ENCODE measurements at regions not wholly inside any gene's neighbourhood (a gene's known extent, or its start where the extent isn't known, plus 50 kb on each side); places are given as distances from the start of the nearest gene placed in this dataset.

DNA sequence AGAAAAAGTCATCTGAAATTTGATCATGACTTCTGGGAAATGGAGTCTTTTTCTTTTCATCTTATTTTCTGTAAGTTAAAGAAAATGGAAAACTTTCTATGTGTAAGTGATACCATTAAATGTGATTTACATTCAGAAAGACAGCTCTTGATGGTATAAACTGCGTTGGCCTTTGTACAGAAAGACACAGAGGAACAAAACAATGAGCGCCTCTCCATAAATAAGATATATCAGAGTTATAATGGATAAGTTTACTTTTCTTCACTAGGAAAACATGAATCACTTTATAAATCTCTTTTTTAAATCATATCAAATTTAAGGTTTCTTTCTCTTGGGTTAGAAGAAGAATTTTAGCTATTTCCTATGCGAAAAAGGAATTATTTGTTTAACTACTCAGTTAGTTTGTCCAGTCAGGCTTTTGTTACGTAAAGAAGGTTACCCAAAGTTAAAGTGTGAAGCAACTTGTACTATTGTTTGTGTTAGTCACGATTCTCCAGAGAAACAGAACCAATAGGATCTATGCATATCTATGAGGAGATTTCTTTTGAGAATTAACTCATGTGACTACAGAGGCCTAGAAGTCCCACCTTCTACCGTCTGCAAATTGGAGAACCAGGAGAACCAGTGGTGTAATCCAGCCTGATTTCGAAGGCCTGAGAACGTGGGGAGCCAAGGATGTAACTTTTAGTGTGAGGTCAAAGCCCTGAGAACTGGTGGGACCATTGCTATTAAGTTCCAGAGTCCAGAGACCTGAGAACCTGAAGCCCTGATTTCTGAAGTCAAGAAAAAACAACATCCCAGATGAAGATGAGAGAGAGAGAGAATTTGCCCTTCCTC lies 295.4 kb upstream of the KCNJ16 start:
- Histone ChIP-seq H3K4me3 (no peak overlapping the region), H3K27ac (peak overlapping the region; percentile 28), H3K4me1 (replicated peaks) (peaks cover 30% of the 10 kb centered on the region), H3K36me3 (no peaks in the 10 kb centered on the region), H3K9me3 (replicated peaks) (no peaks in the 10 kb centered on the region), H3K27me3 (replicated peaks) (no peaks in the 10 kb centered on the region)
- peak in 1 of 2 experiments; percentile 36 for DNase-seq (ENCODE audit: low read depth in 1 of 2, low spot score in 2 of 2)

DNA sequence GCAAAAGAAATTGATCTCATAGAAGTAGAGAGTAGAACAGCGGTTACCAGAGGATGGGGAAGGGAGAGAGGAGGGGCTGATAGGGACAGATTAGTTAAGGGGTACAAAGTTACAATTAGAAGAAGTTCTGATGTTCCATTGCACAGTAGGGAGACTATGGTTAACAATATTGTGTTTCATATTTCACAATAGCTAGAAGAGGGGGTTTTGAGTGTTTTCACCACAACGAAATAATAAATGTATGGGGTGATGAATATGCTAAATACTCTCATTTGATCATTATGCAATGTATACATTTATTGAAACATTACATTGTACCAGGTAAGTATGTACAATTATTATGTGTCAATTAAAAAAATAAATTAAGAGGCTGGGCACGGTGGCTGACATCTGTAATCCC lies 291.2 kb upstream of the KCNJ16 start:
- no peak for DNase-seq (ENCODE audit: low read depth in 1 of 2, low spot score in 2 of 2)
- peaks cover 14% of the 10 kb centered on the region for H3K4me1 ChIP-seq (replicated peaks)
- no peaks in the 10 kb centered on the region for H3K9me3 ChIP-seq (replicated peaks)
- H3K27me3 ChIP-seq (replicated peaks), result no peaks in the 10 kb centered on the region
- no peaks in the 10 kb centered on the region for H3K36me3 ChIP-seq
- no peak overlapping the region for H3K4me3 ChIP-seq
- H3K27ac ChIP-seq, result no peak overlapping the region

- no peak for DNase-seq (ENCODE audit: low read depth in 1 of 2, low spot score in 2 of 2)
- no peaks in the 10 kb centered on the region for H3K9me3 ChIP-seq (replicated peaks)
- H3K27me3 ChIP-seq (replicated peaks), result no peaks in the 10 kb centered on the region
- no peak overlapping the region for H3K27ac ChIP-seq
- H3K36me3 ChIP-seq, result no peaks in the 10 kb centered on the region
- peaks cover 11% of the 10 kb centered on the region; the same call in 1 of the 2 replicates for H3K4me1 ChIP-seq (replicated peaks)
- no peak overlapping the region for H3K4me3 ChIP-seq
Observed at GRCh38 chr17:69788957-69789356, 286.1 kb upstream of the KCNJ16 start.

- Histone ChIP-seq H3K27me3 (replicated peaks) (no peaks in the 10 kb centered on the region), H3K4me3 (no peak overlapping the region), H3K4me1 (replicated peaks) (peaks cover 5% of the 10 kb centered on the region; the same call in 1 of the 2 replicates), H3K9me3 (replicated peaks) (peaks cover 6% of the 10 kb centered on the region), H3K27ac (no peak overlapping the region), H3K36me3 (no peaks in the 10 kb centered on the region)
- DNase-seq (ENCODE audit: low read depth in 1 of 2, low spot score in 2 of 2), result no peak
Observed at GRCh38 chr17:69796078-69796477, 278.9 kb upstream of the KCNJ16 start.

DNA sequence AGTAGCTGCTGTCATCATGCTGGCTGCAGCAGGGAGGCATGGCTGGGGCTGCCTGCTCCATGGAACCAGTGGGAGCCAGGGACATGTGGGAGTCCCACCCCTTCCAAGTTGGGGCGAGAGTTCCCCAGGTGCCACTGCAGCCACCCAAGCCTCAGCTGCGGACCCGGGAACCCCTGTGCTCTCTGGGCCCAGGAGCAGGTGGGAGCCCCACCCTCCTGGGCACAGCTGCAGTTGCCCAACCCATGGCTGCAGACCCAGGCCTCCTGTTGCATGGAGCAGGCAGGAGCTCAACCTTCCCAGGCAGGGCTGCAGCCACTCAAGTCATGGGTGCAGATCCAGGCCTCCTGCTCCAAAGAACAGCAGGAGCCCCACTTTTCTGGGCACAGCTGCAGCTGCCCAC lies 274.2 kb upstream of the KCNJ16 start:
- Histone ChIP-seq H3K4me1 (replicated peaks) (no peaks in the 10 kb centered on the region), H3K4me3 (no peak overlapping the region), H3K9me3 (replicated peaks) (peaks cover 6% of the 10 kb centered on the region), H3K27me3 (replicated peaks) (no peaks in the 10 kb centered on the region), H3K27ac (no peak overlapping the region), H3K36me3 (no peaks in the 10 kb centered on the region)
- DNase-seq (ENCODE audit: low read depth in 1 of 2, low spot score in 2 of 2), result no peak

GRCh38 chr17:69801368-69801767 lies 273.7 kb upstream of the KCNJ16 start:
- Histone ChIP-seq H3K4me1 (replicated peaks) (no peaks in the 10 kb centered on the region), H3K27ac (no peak overlapping the region), H3K4me3 (no peak overlapping the region), H3K9me3 (replicated peaks) (peaks cover 6% of the 10 kb centered on the region), H3K27me3 (replicated peaks) (no peaks in the 10 kb centered on the region), H3K36me3 (no peaks in the 10 kb centered on the region)
- DNase-seq (ENCODE audit: low read depth in 1 of 2, low spot score in 2 of 2), result no peak

DNA sequence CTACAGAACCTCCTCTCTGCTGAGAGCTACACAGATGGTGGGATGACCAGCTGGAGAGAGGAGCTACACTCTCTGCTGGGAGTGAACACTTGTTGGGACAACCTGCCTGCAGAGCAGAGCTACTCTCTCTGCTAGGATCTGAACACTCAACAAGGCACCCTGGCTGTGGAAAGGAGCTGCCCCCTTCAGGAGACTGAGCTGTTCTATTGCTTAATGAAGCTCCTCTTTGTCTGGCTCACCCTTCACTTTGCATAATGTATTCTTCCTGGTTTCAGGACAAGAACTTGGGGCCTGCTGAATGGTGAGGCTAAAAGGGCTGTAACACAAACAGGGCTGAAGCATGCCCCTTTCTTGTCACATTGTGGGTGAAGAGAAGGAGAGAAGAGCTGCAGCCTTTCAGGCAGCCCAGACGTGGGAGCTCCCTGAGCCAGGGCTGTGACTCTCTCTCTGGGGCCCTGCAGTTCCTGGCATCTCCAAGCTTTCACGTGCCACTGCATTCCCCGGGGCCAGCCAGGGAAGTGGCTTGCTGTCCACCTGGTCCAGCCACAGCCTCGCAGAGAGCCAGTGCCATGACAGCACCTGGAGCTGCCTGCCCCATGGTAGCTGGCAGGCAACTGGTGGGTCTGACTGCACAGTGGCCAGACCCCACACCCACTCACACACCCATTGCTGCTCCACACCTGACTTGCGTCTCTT lies 272.8 kb upstream of the KCNJ16 start:
- Histone ChIP-seq H3K27ac (no peak overlapping the region), H3K27me3 (replicated peaks) (no peaks in the 10 kb centered on the region), H3K36me3 (no peaks in the 10 kb centered on the region), H3K9me3 (replicated peaks) (peaks cover 6% of the 10 kb centered on the region), H3K4me1 (replicated peaks) (no peaks in the 10 kb centered on the region), H3K4me3 (no peak overlapping the region)
- peak in 1 of 2 experiments; percentile 16 for DNase-seq (ENCODE audit: low read depth in 1 of 2, low spot score in 2 of 2)

DNA sequence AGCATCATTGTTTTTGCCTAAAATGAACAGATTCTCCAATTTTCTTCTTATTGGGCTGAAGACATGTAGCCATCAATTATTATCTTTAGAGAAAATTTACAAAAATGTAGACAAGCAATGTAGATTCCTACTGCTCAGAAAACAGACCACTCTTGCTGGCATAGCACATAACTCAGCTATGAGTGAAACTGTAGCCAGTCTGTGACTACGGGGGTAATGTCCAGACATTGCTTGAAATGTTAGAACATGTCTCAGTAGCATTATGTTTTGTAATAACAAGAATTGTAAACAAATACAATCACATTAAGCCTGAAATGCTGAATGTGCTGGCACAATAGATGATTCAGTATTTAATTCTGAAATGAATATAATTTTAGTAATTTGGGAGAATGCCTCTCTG lies 265.7 kb upstream of the KCNJ16 start:
- Histone ChIP-seq H3K27ac (no peak overlapping the region), H3K27me3 (replicated peaks) (no peaks in the 10 kb centered on the region), H3K36me3 (no peaks in the 10 kb centered on the region), H3K4me1 (replicated peaks) (no peaks in the 10 kb centered on the region), H3K9me3 (replicated peaks) (no peaks in the 10 kb centered on the region), H3K4me3 (no peak overlapping the region)
- no peak for DNase-seq (ENCODE audit: low read depth in 1 of 2, low spot score in 2 of 2)

DNA sequence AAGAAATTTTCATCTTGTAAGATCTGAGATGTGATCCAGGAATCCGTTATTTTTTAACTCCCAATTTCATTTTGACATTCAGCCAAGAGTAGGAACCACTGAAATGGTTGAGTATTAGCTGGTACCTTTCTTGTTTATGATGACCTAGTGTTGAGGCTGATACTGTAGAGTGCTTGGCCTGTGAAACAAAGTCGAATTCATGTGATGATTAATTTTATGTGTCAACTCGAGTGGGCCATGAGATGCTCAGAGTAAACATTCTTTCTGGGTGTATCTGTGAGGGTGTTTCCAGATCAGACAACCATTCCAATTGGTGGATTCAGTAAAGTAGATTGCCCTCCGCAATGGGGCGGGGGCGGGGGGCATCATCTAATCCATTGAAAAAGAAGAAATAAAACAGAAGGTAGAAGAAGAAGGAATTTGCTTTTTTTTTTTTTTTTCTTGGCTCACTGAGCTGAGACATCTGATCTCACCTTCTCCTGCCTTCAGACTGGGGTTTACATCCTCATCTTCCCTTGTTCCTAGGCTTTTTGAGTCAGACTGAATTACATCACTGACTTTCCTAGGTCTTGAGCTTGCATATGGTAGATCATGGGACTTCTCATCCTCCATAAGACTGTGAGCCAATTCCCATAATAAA lies 264.6 kb upstream of the KCNJ16 start:
- Histone ChIP-seq H3K4me3 (no peak overlapping the region), H3K9me3 (replicated peaks) (no peaks in the 10 kb centered on the region), H3K27me3 (replicated peaks) (no peaks in the 10 kb centered on the region), H3K36me3 (no peaks in the 10 kb centered on the region), H3K27ac (no peak overlapping the region), H3K4me1 (replicated peaks) (no peaks in the 10 kb centered on the region)
- no peak for DNase-seq (ENCODE audit: low read depth in 1 of 2, low spot score in 2 of 2)

DNA sequence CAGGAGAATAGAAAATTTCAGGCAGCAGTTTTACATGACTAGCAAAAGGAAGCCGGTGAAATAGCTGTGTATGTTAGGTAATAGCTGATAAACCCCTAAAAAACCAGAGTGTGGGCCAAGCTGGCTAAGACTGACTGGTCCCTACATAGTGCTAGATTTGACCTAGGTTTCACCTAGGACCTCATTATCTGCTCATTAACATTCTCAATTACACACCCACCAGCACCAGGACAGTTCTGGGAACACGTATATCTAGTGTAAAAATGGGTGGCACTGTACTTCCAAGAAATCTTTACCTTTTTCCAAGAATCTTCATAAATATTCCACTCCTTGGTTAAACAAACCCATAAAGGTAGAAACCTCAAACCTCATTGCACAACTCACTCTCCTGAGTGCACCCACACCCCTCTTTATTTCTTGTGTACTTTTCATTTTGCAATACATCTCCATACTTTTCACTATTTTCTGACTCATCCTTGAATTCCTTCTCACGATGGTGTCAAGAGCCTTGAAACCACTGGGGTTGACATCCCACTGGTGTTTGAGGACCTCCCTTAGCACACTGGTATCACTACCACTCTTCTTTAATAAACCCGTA lies 262.7 kb upstream of the KCNJ16 start:
- Histone ChIP-seq H3K9me3 (replicated peaks) (no peaks in the 10 kb centered on the region), H3K27me3 (replicated peaks) (no peaks in the 10 kb centered on the region), H3K27ac (no peak overlapping the region), H3K4me1 (replicated peaks) (no peaks in the 10 kb centered on the region), H3K4me3 (no peak overlapping the region), H3K36me3 (no peaks in the 10 kb centered on the region)
- DNase-seq (ENCODE audit: low read depth in 1 of 2, low spot score in 2 of 2), result no peak

DNA sequence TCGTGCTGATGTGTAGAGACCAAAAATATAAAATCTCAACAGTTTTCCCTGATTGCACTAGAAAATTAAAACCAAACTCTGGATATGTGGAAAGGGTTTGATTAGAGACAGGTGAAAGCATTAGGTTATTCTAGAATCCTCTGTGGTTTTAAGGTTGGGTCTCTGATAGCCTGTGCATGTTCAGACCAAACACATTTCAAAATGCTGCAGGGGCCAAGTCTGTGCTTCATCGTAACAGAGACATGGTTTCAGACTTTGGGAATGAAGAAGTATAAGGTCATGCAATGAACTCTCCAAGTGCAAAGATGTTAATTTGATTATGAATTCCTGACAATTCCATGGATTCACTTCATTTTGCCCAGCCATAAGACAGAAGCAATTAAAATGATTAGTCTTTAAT lies 261.0 kb upstream of the KCNJ16 start:
- Histone ChIP-seq H3K36me3 (no peaks in the 10 kb centered on the region), H3K4me3 (no peak overlapping the region), H3K9me3 (replicated peaks) (no peaks in the 10 kb centered on the region), H3K27me3 (replicated peaks) (no peaks in the 10 kb centered on the region), H3K4me1 (replicated peaks) (peaks cover 10% of the 10 kb centered on the region), H3K27ac (no peak overlapping the region)
- no peak for DNase-seq (ENCODE audit: low read depth in 1 of 2, low spot score in 2 of 2)

DNA sequence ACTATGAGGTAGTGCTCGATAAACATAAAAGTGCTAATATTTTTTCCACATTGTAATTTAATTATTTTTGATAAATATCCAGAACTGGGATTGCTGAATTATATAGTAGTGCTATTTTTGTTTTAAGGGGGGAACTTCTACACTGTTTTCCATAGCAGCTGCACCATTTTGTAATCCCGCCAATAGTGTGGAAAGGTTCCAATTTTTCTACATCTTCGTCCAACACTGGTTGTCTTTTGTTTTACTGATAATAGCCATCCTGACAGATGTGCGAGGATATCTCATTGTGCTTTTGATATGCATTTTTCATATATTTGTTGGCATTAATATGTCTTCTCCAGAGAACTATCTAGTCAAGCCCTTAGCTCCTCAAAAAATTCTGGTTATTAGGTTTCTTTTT lies 259.6 kb upstream of the KCNJ16 start:
- Histone ChIP-seq H3K4me3 (no peak overlapping the region), H3K36me3 (no peaks in the 10 kb centered on the region), H3K27me3 (replicated peaks) (no peaks in the 10 kb centered on the region), H3K27ac (no peak overlapping the region), H3K9me3 (replicated peaks) (no peaks in the 10 kb centered on the region), H3K4me1 (replicated peaks) (peaks cover 21% of the 10 kb centered on the region)
- DNase-seq (ENCODE audit: low read depth in 1 of 2, low spot score in 2 of 2), result no peak

GRCh38 chr17:69818467-69818866 lies 256.6 kb upstream of the KCNJ16 start:
- Histone ChIP-seq H3K4me3 (no peak overlapping the region), H3K36me3 (no peaks in the 10 kb centered on the region), H3K4me1 (replicated peaks) (peaks cover 21% of the 10 kb centered on the region), H3K27me3 (replicated peaks) (no peaks in the 10 kb centered on the region), H3K27ac (no peak overlapping the region; the same call in 1 of the 2 replicates), H3K9me3 (replicated peaks) (no peaks in the 10 kb centered on the region; the same call in 1 of the 2 replicates)
- no peak for DNase-seq (ENCODE audit: low read depth in 1 of 2, low spot score in 2 of 2)
